HG02884 (cell line): ENCODE measurements at regions not wholly inside any gene's neighbourhood (a gene's known extent, or its start where the extent isn't known, plus 50 kb on each side); places are given as distances from the start of the nearest gene placed in this dataset.
A peak's percentile ranks its signal among the peaks of the same experiment; 100 is the strongest.

Experiments
- ATAC-seq: cut with Tn5 transposase; IDR thresholded peaks from one replicate; pipeline ENCODE4 v1.9.1; 2021; ENCODE audit warnings: mild to moderate bottlenecking, moderate library complexity; ENCODE audit not compliant: unreplicated experiment

DNA sequence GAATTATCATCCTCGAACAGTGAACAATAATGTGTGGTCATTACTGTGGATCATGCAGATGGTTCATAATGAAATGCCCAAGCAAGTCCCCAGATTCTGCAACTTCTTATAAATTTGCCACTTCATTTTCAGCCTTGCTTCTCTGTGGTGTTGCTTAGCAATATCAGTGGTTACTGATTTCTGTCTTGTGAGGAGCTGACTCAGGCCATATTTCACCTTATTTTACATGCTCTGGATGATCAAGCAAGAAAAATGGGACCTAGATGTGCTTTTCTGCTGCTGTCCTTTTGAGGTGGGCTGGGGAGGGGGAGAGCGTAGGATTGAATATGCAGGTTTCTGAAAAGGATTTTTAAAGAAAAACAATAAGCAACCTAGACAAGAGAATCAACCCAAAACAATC is 188.3 kb downstream of the SLC24A2 start:
- no peak for ATAC-seq

DNA sequence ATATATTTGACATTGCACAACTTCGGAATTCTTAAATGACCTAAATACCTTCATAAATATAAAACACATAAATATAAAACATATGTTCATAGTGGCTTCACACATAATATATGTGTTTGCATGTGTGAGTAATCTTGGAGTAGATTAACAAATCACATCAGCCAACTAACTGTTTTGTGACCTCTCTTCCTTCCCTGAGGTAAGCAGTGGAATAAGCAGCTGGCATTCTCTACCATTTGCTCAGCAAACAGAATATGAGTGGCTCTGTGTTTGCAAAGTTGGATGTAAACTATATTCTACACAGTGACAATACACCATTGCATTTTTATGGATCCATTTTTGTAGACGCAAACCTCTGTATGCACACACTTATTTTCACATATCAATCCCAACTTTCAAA is 189.9 kb downstream of the ACER2 start:
- ATAC-seq = no peak

DNA sequence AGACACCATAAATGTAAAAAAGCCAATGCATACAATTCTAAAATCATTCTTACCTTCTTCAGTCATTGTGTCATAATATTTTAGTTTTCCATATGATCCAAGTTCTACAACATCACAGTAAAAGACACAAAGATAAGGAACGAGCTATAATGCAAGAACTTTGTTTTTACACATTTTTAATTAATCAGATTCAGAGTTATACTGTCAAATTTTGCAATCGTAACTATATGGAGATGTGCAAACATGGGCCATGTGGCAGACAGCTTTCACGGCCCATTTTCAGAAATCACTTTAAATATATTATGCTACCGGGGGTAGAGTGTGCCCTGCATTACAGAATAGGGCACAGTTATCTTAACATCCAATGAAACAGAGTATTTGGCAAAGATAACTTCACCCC is 188.4 kb downstream of the ACER2 start:
- ATAC-seq = no peak

DNA sequence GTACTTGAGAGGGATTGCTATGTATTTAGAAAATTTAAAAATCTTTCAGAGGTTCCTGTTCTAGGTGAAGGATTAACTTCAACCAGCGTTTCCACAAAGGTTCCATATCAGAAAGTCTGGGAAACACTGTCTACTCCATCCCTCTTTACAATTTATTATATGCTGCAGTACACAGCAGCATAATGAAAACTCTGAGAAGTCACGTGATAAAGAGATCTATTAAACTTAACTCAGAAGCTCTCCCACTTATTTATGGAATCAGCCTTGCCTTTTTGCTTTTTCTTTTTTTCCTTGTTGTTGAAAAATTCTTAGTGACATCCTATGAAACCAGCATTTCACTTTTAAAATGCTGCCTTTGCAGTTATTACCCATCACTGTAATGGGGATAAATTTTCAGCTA is 186.2 kb downstream of the ACER2 start:
- no peak for ATAC-seq

DNA sequence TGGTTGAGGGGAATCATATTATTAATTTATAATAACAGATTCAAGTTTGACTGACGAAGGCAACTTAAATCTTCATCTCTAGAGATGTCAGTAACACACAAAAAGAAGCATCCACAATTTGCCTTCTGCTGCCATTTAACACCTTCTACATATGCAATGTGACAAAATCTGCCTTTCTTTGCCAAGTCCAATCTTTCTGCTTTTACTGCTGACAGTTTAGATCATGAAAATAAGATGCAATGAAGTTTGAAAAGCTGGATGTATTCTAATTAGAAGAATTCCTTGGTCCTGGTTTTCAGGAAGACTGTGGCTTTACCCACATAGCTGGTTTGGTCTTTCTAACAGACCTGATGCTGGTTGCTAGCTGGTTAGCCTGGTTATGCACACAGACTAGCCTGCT is 178.9 kb downstream of the ACER2 start:
- ATAC-seq = no peak

DNA sequence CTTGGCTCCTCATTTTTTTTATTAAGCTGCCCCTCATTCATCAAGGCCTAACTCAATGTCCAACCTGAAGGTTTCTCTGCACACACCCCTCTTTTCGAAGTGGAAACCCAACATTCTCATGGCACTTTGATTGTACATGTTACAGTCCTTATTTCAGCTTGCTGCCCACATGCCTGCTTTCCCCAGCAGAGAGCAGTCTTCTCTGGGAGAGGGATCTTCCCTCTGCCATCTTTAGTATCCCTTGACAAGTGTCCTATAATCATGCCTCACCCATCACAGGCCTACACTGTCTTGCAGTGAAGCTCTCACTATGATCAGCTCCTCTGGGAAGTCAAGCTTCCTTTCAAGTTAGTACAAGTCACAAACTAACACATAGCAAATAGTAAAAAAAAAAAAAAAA is 175.1 kb downstream of the ACER2 start:
- no peak for ATAC-seq

DNA sequence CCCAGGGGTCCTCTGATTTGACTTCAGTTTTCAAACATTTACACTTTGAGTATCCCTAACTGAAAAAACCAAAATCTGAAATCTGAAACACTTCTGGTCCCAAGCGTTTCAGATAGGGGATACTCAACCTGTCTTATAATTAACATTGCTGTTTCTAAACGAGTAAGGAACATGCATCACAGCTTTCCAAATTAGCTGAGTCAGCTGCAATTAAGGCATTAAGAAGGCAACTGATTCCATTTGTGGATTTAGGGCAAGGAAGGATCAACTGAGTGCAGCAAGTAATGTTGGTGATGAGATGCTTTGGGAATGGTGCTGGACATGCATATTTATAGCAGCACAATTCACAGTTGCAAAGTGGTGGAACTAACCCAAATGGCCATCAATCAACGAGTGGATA is 168.6 kb downstream of the ACER2 start:
- no peak for ATAC-seq

DNA sequence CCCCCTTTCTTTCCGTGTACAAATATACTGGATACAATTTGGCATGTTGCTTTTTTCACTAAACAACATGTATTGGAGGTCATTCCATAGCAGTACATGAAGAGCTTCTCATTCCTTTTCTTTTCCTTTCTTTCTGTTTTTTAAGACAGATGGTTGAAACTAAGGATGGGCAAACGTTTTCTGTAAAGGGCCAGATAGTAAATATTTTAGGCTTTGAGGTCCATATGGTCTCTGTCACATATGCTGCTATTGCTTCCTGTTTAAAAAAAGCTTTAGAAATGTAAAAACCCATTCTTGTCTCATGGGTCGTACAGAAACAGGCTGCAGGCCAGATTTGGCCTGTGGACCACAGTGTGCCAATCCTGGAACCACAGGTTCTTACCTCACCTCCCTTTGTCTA is 160.1 kb downstream of the ACER2 start:
- no peak for ATAC-seq

DNA sequence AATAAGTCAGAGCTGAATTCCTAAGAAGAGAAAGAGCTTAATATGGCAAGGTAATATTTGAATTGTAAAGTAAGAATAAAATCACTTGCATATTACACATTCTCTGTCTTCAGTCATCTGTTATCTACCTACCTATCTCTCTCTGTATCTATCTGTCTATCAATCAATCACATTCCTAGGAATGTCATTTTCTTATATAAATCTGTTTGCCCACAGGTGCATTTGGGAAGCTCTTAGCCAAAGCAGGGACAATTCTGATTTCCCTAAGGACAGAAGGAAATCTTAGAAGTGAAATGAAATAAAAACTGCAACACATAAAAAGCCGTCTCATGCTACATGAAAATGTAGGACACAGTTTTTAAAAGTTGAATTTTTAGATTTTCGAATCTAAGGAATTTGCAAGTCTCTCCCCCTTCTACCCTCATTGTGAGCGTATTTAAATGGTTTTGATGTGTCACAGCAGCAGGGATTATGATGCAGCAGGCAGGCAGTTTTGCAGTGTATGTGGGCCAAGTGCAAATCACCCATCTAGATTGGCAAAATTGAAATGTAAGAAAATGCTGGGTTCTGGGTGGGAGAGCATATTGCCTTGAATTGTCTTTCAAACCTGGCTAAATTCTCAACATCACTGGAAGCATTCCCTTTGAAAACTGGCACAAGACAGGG is 155.7 kb downstream of the ACER2 start:
- ATAC-seq = no peak

DNA sequence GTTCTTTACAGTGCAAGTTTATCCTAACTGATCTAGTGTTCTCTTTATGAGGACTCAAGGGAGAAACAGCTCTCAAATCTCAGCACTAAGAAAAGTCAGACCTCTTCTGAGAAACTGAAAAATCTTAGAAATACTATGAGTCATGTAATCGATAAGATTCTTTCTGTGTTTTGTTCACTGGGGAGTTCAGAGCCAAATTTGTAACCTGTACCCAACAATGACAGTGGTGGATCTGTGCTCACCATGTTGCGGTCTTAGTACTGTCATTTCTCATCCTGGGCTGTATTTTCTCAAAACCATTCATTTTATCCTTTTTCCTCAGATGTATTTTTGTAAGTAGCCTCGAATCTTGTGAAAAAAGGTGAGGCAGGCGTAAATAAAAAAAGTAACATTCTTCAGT is 146.4 kb downstream of the ACER2 start:
- ATAC-seq = no peak

DNA sequence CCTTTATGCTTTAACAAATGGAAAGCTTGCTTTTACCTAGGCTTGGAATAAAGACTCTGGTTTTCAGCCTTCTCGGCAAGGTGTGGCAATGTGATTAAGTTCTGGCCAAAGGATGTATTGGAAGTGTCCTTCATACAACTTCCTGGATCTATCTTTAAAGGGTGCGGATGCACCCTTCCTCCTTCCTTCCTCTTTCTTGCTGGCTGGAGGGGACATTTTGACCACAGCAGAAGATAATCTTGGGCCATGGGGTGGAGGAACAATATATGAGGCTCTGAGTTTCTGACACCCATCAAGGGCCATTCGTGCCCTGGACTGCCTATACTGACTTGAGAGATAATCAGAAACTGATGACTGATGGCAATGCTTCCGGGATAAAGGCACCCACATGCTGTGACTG is 145.7 kb downstream of the ACER2 start:
- no peak for ATAC-seq

DNA sequence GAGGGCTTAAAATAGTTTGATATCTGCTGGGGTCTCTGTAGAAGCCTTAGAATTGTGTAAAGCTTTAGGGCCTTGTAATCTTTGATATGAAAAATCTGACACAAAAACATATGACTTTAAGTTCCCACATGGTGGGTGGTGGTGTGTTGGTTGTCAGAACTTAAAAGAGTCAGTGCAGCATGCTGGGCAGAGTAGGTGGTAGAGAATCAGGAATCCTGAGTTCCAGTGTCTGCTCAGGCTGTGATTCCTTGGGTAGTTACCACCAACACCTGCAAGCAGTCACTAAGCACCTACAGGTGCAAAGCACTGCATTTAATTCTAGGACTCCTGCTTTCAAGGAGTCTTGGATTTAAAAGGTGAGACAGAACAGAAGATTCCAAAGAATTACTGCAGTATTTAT is 144.6 kb downstream of the ACER2 start:
- no peak for ATAC-seq

DNA sequence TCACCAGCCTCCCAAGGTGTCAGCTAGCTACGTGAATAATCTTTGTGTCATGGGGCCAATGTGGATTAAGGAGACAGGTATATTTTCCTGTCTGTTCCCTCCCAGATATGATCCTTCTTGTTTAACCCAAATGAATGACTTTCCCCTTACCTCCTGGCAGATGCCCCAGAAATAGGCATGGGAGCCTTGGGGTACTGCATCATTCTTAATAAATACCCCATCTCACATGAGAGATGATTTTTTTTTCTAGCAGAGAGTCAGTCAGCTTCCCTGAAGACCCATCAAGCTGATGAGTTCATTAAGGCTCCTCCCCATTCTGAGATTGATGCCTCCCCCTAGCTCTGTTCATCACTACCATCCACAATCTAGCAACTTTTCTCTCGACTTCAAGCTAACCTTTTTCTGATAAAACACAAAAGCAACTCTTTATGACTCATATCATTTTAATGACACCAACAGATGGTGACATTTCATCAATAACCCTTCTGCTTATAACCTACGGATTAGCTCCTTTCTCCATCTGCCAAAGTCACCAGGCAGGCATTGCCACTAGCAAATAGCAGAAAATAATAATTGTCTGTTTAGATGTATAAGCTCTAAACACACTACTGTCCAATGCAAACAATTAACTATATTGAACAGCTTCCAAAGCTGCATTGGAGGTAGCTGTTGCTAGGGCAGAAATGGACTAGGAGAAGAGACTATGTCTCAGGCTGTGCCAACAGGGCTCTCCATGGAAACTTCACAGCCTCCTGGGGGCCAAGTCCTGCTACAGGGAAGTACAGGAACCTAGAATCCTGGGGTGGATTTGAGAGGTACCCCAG is 143.7 kb downstream of the ACER2 start:
- ATAC-seq = no peak

DNA sequence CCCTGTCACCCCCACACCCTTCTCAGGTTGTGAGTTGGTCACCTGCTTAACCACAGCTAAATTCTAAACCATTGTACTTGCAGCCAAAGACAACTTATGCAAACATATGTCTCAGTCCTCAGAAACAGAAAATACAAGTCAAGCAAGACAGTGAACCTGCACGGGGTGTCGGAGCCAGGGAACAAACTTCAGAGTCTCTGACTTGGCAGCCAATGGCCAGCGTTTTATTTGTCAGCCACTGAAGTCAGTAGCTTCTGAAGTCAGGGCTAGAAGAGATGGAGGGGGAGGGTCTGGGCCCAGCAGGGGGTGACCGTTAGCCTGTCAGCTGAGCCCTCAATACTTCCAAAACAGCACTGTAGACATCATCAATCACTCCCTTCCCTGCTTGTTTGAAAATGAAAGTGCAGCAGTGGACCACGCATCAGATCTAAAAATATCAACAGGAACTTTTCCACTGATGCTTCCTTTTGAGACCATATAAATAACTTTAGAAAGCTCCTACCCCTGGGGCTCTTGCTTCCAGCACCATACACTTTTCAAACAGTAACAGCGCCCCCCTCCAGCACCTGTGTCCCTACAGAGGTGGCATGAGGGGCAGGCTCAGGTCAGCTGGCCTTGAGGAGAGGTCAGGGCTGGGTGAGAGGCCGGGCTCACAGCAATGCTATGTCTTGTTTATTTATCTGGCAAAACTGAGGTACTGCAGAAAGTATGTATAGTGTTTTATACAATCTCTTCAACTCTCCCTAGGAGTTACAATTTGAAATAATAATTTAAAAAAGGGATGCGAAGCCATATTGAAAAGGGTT is 142.5 kb downstream of the ACER2 start:
- ATAC-seq = peak; percentile 70

DNA sequence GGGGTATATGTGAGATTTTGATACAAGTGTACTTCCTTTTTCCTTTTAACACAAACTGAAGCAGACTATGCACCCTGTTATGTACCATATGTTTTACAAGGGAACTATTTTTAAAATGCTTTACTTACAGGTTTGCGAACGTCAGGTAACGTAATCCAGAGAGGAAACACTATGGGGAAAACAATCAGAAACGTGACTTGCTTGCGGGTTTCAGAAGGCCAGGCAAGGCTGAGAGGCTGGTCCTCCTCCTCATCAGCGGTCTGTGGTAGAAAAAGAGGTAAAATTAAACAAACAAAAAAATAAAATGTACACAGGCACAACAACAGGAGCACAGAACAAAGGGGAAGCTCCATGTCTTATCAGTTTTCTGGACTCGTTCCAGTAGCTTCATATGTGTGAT is 141.2 kb downstream of the ACER2 start:
- no peak for ATAC-seq

DNA sequence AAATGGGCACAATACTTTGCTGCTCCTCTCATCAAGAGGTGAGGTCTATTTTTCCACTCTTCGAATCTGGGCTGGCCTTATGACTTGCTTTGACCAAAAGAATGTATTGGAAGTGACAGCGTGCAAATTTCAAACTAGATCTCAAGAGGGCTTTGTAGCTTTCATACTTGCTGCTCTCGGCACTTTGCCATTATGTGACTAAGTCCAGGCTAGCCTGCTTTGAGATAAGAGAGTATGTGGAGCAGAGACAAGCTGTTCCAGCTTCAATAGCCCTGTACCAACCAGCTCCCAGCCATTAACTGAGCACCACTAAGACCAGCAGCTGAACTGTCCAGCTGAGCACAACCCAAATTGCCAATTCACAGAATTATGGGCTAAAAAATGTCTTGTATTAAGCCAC is 124.6 kb downstream of the ACER2 start:
- ATAC-seq = no peak

DNA sequence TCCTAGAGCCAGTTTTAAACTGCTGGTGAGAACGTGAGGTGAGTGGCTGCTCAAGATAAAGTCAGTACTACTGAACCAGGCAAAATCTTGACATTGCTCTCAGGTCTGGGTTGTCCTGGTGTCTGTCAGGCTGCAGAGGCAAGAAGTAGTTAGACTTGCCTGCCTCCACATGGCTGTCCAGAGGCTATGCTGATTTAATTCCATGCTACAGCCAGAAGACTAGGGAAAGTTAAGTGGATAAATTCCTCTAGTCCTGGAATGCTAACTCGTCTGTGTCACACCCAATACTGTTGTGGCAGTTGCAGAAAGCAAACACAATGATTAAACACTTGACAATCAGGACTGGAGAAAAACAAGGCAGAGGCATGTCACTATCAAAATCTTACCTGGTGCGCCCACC is 118.9 kb downstream of the ACER2 start:
- no peak for ATAC-seq

DNA sequence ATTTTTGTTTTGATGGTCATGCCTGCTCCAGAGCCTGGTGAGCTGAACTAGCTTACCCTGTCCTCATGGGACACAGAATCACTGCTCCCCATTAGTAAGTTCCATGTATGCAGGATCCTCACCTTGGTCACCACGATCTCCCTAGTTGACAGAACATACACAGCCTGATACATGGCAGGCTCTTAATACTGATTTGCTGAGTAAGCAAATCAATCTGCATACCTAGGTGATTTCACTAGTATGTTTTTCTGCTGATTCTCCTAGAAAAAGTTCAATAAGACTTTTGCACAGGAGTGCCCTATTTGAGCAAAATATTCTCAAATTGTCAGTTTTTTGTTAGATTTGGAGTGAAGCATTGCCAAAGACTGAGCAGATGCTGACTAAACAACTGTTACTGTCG is 113.7 kb downstream of the ACER2 start:
- ATAC-seq = no peak

DNA sequence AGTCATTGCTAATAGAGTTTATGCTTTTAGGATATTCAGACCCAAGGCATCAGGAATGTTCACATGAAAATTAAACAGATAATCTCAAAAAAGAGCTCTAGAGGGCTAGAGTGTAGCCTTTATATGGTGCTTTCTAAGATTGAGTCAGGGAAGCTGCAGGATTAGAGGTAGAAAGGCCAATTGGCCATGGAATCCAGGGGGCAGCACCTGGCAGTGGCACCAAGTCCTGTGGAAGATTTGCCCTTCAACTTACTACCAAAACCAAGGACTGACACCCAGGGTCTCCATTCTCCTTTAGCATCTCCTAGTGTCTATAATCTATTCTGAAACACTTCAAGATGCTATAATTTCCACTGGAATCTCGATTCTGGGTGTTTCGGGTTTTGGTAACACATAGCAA is 112.4 kb downstream of the ACER2 start:
- ATAC-seq = no peak

DNA sequence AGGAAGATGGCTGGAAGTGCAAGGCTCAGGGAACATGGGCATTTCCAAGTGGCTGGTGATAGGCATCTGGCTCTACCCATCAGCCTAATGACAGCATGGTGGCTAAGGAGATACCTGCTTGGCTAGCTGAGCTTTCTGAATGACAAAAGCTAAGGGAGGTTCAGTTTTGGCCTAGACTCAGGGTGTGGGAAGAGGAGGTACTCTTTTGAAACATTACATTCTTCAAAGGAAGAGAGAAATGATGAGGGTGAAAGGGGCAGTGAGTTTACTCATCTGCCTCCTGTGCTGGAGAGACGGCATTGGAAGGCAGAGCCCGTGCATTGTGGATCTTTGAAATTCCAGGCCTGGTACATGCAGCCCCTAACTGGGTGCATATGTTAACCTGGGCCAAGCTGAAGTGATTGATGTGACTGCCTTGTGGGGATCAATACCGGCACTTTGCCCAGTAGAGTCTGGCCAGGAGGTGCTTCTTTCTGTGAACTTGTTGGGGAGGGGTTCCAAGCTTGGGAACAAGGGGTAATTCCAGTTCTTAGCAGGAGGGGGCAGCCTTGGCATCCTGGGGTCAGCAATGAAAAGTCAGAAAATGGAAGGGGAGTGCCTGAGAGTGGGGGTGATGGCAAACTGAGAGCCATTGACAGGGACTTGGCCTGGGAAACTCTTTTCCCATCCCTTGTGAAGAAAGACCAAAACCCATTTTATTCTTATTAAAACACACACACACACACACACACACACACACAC is 108.6 kb downstream of the ACER2 start:
- ATAC-seq = no peak

DNA sequence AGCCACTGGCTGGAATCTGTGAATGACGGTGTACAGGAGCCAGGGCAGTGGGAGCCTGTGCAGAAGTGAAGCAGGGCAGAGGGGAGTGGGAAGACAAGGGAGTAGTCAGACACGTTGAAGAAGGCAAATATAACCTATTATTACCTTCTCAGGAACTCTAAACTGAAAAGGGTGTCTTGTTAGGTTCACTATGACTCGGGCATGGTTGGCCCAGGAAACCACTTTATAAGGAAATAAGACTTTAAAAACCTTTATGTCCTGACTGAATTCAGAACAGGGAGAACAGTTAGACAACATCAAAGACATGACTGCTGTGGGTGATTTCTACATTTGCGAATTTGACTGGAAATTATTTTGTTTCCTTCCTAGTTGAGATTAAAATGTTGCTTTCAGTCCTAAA is 107.5 kb downstream of the ACER2 start:
- no peak for ATAC-seq
